ENCODE measurements at regions not wholly inside any gene's neighbourhood (a gene's known extent, or its start where the extent isn't known, plus 50 kb on each side); places are given as distances from the start of the nearest gene placed in this dataset.
"Not testable (repeated sequence)": the region's sequence is repeated elsewhere in the genome, so short reads cannot be mapped to it uniquely, and the experiment has no call there.

DNA sequence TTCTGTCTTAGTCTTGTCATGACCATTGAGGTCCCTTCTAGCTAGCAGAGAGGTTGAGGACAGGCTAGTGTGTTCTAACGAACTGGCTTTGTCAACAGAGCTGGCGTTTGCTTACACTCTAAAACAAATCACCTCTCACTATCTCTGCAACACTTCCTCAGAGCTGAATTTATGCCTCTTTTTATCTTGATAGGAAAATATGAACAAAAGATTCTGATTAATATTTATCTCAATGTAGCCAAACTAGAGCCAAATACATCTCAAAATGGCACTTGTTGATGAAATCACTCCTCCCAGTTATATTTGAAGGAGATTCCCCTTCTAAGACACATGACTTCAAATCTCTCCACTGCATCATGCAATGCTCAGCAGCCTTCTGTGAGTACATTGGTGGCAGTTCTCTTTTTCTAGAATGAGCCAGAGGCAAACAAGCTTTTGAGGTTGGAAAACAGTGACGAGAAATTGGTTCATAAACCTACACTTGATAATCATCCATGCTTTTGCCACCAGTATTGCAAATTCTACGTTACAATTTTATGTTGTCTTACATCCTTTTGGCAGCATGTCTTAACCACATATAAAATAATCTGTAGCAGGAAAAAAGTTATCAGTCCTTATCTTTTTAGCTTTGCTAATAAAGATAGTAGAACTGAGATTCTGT lies 615.7 kb upstream of the CITED2 start:
- DNase-seq, result no peak

DNA sequence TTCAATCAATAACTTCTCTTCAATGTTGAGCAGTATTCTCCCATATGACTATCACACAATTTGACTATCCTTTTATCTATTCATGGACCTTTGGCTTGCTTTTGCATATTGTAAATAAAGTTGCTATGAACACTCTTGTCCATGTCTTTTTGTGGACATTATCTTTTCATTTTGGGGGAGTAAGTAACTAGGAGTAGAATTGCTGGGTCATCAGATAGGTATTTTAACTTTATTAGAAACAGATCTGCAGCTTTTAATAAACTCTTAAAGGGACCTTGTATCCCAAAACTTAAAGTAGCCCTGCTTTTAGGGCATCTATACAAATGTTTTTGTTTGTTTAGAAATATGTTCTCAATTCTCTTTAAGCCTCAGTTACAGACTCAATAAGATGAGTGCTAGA lies 614.2 kb upstream of the CITED2 start:
- DNase-seq, result no peak

GRCh38 chr6:139987091-139987490 lies 612.6 kb upstream of the CITED2 start:
- no peak for DNase-seq

- no peak for DNase-seq
Measured at GRCh38 chr6:139985236-139985815, 610.9 kb upstream of the CITED2 start.

- no peak for DNase-seq
Measured at GRCh38 chr6:139984317-139984716, 609.9 kb upstream of the CITED2 start.

GRCh38 chr6:139983555-139984276 lies 609.3 kb upstream of the CITED2 start:
- DNase-seq, result no peak

GRCh38 chr6:139982652-139983295 lies 608.3 kb upstream of the CITED2 start:
- DNase-seq, result no peak

DNA sequence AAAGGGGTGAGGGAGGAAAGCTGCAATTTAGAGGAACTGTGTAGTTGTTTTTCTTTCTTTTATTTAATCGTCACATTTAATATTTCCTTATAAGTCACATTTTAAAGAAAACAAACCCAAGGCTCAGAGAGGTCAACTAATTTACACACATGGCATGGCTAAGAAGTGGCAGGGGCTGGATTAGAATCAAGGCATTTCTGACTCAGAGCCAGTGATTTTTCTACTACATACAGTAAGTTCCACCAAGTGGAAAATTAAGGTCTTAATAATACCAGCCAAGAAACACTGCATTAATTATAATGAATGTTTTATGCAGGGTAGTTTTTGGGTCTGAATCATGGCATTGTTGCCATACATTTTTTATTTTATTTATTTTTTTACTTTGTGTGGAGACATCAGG lies 607.7 kb upstream of the CITED2 start:
- DNase-seq, result no peak

DNA sequence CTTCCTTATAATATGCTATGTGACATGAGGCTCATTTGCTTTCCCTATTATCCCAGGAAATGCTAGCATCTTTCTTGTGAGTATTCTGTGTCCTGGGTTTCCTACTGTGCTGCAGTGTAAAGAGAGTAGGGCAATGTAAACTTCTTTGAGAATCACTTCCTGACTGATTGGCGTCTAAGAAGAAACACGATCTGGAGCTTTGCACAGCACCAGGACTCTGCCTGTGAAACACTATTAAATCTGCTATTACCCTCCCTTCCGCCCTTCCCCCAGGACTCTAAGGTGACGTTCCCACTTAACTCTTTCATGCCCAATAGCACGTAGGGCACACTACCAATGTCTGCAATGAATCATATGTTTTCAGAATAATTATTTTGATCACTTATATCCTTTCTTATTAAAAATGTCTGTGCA lies 607.3 kb upstream of the CITED2 start:
- DNase-seq, result no peak

DNA sequence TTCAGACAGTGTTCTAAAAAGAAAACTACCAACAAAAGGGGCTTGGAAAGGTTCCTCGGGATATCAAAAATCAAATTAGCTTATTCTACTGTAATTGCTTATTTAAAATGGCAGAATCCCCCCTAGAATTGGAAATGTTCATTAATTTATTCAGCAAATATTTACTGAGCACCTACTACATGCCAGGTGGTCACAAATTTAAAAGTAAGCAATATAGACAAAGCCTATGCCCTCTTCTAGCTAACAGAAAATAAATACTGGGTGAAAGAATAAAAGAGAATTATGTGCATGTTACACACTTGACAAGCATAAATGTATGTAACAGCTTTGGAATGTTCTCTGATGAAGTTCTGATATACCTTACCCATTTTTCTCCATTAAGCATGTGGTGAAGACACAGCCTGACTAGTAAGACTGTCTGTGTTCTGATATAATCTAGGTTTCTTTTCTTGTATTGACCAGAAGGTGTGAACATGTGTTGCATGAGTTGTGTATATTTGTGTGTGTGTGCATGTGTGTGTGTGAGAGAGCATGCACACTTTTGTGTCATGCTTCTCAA lies 606.7 kb upstream of the CITED2 start:
- DNase-seq, result no peak

DNA sequence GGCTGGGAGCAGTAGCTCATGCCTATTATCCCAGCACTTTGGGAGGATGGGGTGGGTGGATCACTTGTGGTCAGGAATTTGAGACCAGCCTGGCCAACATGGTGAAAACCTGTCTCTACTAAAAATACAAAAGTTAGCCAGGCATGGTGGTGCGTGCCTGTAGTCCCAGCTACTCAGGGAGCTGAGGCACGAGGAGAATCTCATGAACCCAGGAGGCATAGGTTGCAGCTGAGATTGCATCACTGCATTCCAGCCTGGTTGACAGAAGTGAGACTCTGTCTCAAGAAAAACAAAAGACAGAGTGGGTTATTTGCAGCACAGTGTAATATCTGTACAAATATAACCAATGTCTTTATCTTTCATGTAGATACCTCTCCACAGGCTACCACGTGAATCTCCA lies 606.2 kb upstream of the CITED2 start:
- not testable (repeated sequence) for DNase-seq

- no peak for DNase-seq
Measured at GRCh38 chr6:139979021-139979725, 604.7 kb upstream of the CITED2 start.

- no peak for DNase-seq
Measured at GRCh38 chr6:139977887-139978332, 603.5 kb upstream of the CITED2 start.

GRCh38 chr6:139973669-139974344 lies 599.4 kb upstream of the CITED2 start:
- DNase-seq, result no peak

DNA sequence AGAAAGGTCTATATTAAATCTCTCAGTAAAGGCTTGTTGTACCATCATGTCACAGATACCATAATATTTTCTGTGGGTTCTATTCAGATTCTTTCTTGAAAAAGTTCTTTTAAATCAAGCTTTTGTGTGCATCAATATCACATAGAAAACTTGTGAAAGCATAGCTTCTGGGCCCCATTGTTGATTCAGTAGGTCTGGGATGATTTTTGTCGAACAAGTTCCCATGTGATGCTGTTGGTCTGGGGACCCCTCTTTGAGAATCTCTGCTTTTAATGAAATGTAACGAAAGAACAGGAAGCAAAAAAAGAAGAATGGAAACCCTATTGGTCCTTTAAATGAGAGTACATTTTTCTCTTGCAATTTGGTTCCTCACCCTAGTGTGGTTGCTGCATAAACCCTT lies 597.7 kb upstream of the CITED2 start:
- DNase-seq, result no peak

DNA sequence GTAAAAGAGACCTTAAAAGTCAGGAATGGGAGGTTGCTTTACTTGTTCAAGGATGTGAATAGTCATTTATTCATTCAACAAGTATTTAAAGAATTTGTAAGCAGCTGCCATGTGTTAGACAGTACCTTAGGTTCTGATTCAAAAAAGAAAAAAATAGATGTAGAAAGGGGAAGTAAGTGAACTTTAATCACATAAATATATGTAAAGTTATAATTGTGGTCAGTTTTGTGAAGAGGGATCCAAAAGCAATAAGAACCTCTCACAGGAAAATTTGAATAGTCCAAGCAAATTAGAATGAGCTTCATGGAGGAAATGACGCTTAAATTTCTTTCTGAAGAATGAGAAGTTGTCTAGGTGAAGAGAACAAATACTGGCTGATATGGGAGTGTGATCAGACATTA lies 596.1 kb upstream of the CITED2 start:
- DNase-seq, result no peak

DNA sequence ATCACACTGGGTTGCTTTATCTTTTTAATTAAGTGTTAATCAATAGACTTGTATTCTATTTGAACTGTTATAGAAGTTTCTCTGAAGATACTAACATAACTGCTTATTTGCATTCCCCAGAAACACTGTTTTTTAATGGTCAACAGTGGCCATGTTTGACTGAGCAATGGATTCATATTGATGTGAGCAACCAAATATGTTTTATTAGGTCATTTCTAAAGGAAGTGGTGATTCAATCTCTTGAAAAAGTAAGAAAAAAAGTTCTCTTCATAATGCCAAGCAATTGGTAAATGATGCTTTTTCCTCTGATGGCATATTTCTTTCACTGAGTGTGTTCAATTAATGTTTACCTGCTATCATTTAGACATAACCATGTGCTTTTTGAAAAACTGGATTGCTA lies 593.0 kb upstream of the CITED2 start:
- DNase-seq, result no peak

GRCh38 chr6:139965393-139965792 lies 590.9 kb upstream of the CITED2 start:
- DNase-seq, result no peak

DNA sequence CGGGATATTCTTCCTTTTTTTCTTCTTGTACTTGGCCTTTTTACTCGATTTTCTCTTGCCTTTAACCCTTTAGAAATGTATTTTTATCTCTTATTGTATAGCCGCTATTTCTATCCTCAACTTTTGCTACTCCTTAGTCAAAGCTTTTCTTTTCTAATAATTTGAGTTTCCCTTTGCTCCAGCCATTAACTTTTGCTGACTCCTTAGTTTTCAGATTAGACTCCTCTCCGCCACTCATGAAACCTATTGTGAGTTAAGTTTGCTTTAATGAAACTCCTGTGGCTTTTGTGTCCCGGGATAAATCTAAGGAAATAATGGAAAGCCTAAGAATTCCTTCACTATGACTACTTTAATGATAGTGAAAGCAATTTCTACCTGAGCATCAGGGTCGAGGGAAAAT lies 590.3 kb upstream of the CITED2 start:
- no peak for DNase-seq

GRCh38 chr6:139962654-139963347 lies 588.4 kb upstream of the CITED2 start:
- DNase-seq, result no peak

GRCh38 chr6:139961190-139961589 lies 586.7 kb upstream of the CITED2 start:
- DNase-seq, result no peak

DNA sequence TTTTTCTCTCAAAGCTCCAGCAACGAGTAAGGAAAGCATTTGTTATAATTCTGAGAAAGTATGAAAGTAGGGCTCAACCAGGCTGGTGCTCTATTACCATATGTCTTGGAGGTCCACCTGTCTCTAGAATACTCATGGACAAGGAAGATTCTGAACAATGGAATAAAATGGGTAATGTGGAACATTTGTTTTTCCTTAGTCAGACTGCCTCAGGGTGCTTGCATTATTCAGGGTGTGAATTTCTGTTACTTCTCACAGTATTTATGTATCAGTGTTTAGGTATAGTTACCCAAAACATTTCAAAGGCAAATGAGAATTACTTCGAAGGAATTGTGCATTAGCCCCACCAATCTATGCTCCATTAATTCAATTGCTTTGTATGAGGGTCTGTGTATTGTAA lies 586.2 kb upstream of the CITED2 start:
- DNase-seq, result no peak
